Right kidney (tissue), 1 donor: ENCODE measurements at regions not wholly inside any gene's neighbourhood (a gene's known extent, or its start where the extent isn't known, plus 50 kb on each side); places are given as distances from the start of the nearest gene placed in this dataset.

Experiments used
- DNase-seq: peaks from one replicate; pipeline ENCODE4 v3.0.0-alpha.2; 2016

DNA sequence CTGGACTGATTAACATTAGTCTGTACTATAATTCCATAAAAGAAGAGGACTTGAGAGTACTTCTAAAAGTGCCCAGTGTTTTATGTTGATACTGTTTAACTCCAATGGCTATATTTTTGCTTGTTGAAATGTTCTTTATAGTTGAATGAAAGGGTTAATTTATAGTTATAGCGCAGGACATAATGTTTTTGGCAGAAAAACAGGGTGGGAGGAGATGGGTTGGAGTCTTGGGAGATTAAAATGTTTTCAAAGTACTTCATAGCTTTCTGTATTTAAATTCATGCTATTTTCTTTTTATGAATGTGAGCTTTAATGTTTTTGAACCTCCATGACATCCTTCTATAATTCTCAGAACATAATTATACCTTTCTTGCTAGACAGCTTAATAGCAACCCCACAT, 108.2 kb downstream of the CNTN3 start:
- DNase-seq, result no peak

DNA sequence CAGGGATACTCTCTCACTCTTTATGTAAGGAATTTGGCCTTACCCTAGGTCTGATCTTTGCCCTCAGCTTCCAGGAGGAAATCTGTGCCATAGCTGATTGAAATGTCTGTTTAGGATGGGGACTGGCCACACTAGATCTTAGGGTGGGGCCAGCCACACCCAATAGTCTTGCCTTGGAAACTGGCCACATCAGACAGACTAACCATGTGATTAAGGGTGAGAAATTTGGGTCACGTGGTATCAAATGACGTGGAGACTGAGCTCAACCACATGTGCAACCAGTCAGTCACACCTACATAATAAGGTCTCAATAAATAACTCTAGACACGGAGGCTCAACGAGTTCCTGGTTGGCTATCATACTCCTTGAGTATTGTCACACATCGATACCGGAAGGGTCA, 113.5 kb downstream of the CNTN3 start:
- DNase-seq, result no peak

DNA sequence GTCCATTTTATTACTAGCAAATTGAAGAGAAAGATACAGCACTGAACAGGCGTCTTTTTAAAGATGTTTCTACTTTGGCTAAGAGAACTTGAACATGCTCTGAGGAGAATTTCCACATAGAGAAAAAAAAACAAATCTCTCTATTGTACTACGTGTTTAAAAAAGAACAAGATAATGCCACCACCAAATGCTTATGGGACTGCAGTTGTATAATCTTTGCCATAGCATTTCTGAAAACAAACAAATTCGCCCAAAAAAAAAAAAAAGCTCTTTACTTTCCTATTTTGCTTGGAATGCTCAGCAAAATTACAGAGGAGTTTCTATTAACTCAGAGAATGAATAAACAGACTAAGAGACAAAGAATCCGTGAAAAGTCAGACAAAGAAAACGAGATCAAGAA, 114.2 kb downstream of the CNTN3 start:
- DNase-seq, result no peak

DNA sequence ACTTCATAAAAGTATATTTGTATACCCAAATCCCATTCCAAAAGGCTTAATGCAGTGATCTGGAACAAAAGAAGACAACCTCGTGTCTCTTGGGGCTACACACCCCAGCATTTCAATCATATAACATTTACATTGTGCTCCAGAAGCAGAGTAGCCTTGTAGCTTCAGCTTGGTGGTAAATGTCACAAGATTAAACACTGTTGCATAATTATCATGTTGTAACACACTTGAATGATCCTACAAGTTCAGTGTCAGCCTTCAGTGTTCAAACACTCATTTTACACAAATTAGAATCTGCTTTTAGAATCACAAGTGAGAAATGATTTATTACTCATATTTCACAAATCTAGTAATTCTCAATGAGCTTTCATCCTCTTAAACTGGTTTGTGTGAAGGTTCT, 122.6 kb downstream of the CNTN3 start:
- no peak for DNase-seq

DNA sequence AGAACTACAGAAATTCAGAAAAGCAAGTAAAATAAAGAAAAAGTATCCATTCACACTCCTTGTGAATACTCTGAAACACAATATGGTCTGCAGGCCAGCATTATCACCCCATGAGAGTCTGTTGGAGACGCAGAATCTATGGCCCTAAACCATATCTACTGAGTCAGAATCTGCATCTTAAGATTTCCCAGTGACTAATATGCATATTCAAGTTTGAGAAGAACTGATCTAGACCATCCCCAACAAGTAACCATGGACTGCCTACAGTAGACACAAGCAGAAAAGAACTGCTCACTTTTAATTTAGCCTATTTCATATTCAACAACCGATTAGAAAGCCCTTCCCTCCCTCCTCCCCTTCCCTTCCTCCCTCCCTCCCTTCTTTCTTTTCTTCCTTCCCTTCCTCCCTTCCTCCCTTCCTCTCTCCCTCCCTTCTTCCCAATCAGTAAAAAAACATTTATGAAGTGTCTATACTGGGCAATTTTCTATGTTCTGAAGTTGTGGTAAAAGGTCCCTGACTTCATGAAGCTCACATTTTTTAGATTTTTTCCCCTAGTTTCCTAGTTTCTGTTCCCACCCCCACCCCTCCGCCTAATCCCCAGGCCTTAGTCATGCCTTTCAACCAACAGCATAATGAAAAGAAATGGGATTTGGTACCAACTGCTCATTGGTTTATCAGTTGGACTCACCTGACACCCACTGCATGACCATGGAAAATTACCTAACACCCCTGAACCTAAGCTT, 125.2 kb downstream of the CNTN3 start:
- no peak for DNase-seq

DNA sequence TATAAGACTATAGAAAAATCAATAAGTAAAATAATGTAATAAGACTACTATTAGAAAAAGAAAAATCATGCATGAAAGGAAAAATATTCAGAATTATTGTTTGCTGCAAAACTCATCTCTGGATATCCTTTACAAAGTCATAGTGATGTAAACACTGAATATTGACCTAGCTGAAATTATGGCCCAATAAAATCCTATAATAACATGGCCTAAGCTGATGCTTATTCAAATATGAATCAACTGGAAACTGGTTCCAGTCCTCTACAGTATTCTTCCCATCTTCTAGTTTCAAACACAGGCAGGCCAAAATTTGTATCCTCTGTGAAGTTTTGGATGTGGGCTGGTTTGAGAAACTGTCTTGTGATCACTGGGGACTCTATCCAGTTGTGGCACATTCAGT, 134.5 kb downstream of the CNTN3 start:
- DNase-seq, result no peak

DNA sequence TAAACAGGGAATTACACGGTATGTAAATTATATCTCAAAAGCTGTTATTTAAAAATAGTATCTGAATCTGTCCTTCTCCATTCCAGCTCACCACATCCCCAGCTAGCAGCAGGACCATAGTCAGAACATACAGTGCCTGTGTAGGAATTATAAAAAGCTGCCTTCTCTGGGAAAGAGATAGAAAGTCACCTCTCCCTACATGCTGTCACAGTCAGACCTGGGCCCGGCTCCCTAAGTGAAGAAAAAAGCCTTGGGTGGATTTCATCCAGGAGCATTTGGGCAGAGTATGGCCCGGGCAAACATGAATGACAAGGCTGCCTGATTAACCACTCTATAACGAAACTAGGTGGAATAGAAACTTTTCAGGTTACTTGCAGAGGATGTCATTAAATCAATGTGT, 144.1 kb downstream of the CNTN3 start:
- DNase-seq, result no peak

DNA sequence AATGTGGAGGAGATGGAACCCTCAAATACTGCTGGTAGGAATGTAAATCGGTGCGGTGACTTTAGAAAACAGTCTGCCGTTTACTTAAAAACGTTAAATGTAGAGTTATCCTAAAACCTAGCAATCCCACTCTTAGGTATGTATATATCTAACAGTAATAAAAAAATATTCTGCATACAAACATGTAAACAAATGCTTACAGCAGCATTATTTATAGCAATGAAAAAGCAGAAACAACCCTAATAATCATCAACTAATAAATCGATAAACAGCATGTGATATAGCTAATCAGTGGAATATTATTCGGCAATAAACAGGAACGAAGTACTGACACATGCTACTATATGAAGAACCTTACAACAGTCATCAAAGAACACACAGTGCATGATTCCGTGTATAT, 144.7 kb downstream of the CNTN3 start:
- no peak for DNase-seq

DNA sequence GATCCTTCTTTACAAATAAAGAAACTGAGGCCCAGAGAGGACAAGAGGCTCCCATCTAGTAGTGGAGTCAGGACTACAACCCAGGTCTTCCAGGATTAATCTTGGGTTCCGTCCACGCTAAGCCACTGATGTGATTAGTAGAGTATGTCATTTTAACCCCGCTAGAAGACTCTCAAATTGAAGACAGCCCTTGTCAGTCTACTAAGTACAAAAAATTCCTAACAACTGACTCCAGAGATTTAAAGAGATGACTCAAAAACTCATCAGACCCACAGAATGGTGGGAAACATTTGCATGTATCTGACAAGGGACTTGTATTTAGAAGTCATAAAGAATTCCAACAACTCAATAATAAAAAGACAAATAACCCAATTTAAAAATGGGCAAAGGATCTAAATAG, 145.3 kb downstream of the CNTN3 start:
- DNase-seq, result no peak

DNA sequence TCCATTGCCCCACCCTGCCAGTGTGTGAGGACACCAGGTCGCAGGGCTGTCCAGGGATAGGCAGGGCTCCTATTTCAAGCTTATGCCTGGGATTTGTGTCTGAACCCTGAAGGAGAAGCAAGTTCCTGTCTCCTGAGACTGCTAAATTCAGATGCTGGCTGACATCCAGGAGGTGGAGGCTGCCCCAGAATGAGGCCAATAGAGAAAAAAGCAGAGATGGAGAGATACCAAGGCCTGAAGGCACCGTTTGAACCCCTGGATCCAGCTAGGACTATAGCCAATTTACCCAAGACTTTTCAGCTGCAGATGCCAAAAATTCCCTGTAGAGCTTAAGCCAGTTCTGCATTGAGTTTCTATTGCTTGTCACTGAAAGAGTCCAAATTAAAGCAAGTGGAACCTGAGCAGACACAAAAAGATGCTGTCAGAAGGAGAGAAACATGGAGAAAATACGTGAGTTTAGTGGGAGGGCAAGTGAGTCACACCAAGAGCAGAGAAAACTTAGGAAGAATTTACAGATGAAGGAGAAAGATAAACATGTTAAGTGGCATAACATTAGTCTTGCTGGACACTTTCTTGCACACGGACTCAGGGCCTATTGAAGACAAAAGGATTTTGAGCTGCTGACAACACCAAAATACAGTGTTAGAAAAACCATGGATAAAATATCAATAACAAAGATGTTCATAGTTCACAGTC, 148.6 kb downstream of the CNTN3 start:
- no peak for DNase-seq

DNA sequence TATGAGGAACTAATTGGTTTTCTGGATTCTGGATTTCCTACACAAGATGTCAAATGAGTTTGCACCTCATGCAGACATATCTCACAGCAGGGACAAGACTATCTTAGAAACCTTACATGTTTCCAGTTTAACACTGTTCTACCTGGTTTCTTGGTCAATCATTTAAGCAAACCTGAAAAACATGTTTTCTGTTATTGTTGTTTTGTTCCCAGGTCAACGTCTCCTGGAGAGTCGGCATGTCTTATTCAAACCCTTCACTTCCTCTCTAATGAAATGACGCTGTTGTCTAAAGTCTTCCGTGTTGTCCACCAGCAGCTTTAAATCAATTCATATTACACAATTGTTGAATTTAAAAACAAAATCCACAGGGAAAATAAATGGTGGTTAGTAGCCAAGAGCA, 150.9 kb downstream of the CNTN3 start:
- no peak for DNase-seq

DNA sequence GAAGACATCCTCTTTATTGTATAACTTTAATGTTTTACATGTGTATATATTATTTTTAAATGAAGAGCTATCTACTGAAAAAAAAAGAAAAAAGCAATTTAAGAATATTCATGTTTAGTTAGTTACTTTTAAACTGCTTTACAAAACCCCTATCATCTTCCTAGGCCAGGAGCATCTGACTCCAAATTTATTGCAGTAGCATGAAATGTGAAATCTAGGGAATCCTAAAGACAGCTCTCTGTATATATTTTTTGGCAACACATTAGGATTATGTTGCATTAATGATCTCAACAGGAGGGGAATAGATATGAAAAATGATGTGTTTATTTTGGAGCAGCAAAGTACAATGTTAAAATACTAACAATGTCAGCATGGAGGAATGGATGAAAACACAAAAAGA, 158.3 kb downstream of the CNTN3 start:
- no peak for DNase-seq

DNA sequence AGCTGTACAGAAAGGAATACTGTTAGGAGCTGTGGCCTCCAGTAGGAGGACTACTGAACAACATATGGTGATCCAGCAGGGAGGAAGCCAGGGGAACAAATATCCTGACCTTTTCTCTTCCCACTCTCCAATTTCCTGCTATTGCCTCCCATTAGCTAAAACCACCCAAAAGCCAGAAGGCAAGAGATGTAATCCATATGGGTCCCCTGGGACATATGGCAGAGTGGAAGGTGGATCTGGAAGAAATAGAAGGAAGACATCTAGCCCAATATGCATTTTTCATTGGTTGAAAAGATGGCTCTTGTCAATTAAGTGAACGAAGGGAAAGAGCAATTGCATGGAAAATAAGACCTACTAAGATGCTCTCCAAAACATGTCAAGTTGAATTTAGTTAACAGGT, 167.2 kb downstream of the CNTN3 start:
- DNase-seq, result no peak

DNA sequence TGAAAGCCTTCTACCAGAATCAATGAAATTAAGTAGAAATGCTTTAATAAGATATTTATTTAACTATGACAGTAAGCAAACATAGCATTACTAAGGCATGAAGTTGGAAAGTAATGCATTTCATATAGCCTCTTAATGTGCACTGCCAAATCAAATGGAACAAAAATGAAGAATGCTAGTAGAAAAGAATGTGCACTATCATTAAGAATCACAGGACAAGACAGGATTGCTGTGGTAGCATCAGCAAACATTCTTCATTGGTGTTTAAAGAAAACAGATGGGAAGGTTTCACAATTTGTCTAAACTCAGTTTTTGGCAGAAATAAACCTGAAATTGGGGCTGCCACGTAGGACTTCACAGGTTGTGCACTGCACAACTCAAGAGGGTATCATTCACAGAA, 168.9 kb downstream of the CNTN3 start:
- DNase-seq, result no peak

DNA sequence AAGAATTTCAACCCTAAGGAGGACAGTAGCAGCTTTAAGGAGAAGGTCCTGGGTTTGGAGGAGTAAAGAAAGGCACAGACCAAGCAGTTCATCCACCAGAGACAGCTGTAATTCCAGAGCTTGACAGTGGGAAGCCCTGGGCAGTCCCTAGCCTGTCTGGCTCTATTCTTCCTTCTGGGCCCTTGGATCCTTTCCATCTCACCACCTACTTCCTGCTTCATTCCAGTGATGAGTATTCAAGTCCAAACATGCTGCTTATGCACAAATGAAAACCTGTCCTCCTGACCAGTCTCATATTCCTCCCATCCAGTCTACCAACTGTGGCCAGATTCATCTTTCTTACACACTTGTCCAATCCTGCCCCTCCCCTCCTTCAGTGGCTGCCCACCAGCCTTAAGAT, 171.4 kb downstream of the CNTN3 start:
- no peak for DNase-seq

DNA sequence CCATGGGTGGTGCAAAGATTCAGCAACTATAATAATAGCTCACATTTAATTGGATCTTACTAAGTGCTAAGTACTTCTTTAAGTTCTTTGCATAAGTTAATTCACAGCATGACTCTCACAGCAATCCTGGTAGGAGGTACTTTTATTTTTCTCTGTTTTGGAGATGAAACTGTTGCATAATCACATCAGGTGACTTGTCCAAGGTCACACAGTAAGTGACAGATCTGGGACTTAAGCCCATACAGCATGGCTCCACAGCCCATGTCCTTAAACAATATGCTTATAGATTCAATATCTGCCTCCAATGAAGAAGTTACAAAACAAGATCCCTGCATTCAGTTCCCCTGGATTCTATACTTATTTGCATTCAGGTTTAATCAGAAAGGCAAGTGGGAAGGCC, 171.8 kb downstream of the CNTN3 start:
- no peak for DNase-seq

DNA sequence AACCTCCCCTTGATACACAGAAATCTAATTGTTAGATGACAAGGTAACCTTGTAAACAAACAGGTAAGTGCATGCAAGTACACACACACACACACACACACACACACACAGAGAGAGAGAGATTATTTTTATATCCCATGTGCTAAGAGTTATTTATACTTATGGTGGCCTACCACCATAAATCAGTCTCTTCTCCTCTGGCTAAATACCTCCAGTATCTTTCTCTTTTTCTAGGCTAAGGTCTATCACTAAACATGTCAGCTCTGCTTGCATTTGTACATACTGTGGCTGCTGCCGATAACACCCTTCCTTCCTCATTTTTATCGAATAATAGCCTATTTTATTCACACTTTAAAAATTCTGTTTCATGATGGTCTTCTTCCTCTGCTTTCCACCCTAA, 172.4 kb downstream of the CNTN3 start:
- DNase-seq, result no peak

DNA sequence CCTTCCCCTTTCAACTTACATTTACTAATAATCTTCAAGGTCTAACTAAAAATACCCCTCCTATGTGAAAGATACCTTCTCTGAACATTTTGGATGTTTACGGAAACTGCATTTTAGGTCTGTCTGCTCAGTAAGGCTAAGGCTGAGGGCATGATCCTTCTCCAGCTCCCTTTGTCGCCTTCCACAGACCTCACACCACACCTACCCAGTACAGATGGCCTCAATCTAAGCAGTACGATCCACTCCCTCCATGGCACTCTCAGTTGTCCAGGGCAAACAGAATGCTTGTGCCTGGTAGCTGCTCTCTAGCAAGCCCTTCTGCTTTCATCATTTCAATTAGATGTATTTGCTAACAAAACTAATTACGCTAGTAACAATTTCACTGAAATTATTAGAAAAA, 178.3 kb downstream of the CNTN3 start:
- no peak for DNase-seq

DNA sequence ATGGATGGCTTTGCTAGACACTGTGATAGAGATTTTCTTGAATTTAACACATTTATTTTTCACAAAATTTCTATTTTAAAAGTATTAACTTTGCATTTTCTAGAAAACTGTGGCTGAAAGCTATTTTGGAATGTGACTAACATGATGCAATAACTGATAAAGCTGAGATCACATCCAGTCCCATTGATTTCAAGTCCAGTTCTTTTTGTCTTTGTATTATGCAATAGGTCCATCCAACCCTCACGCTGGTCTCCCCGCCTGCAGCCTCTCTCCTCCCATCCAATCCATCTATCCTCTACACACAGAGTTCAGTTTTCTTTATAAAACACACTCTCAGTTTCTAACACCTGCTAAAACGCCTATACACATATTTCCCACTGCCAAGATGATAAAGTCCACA, 178.8 kb downstream of the CNTN3 start:
- DNase-seq, result no peak

DNA sequence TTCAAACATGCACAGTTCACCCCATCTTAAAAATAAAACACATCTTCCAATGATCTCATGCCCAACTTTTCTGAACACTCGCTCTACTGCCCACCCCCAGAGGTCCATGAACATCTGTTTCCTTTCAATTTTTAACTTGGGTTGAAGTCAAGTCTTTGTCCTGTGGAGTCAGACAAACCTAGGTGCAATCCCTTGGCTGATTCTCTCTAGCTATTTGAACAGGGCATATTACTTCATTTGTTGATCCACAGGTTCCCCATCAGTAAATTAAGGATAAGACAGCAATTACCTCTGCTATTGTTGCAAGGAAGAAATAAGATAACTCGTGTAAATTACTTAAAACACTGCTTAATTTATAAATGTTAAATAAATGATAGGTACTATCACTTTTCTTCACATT, 180.1 kb downstream of the CNTN3 start:
- no peak for DNase-seq

DNA sequence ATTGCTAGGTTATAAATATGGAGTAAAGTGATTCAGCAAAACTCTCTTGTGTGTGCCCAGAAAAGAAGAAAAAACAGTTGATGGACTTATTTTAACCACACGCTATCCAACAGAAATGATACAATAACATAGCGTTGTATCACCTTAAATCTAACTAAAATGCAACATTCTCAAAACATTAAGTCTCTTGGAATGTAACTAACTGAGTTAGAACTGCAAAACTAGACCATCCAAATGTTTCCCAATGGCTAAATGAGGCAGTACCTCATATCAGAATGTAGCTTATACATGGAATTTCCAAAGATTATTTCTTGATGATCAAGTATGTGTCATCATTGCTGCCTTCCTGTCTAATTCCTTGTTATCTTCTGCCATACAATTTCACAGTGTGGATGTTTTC, 187.9 kb downstream of the CNTN3 start:
- no peak for DNase-seq

DNA sequence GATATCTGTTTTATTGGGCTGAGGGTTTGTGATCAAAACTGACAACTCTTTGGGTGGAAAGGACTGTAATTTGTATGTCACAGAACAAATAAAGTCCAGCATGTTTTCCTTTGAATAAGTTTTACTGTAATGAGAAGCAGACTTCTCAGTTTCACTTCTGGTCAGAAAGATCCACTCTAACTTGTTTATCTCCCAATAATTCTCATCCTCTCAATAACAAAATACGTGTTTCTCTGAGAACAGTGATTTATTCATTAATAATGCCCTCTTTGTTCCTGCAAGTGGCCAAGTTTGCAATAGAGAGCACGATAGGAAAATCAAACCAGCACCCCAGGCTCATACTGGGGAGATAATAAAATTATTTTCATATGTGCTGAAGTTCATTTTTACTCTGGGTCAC, 190.6 kb downstream of the CNTN3 start:
- DNase-seq, result no peak

DNA sequence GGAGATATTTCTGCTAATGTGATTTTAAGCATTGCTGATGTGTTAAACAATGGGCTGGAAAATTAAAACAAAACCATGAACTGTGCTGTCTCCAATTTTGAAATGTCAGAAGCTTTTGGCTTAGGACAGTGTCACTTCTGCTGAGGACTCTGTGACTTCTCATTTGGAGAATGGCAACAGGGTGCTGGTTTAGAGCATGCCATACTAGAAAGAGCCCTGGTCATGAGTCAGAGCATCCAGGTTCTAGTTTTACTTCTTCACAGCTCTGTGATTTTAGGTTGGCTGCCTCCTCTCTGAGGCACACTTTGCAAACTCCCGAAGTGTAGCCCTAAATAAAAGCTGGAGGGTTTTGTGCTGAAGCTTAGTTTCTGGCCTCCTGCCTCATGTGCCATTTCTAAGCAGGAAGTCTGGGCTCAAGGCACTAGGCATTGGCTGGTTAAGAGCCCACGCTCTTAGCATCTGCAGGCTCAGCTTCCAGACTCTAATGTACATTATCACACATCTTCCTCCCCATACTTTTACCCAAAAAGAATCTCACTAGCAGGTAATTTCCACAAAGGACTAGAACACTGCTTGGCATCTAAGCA, 193.8 kb downstream of the CNTN3 start:
- no peak for DNase-seq

DNA sequence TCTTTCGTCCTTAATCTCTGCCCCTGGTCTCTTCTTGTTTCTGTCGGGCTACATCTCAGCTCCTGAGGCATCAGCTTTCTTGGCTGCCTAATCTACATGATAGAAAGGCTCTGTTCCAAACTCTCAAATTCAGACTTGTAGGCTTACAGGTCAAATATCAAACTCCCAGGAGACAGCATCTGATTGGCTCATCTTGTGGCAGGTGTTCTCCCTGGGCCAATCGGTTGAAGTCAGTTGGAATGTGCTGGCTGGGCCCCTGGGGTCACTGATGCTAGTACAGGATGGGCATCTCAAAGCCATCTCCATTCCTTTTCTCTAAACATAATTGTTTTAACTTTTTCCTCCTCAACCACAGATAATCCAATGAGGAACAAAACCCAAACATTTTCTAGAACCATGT, 198.7 kb downstream of the CNTN3 start:
- no peak for DNase-seq
